PC-3 (cell line): ENCODE measurements at regions not wholly inside any gene's neighbourhood (a gene's known extent, or its start where the extent isn't known, plus 50 kb on each side); places are given as distances from the start of the nearest gene placed in this dataset.

Experiments
- EZH2 ChIP-seq: fragments of 300-600 bp; sonication (generic); IDR thresholded peaks from one replicate; pipeline ENCODE4 v1.6.1; 2017; ENCODE audit warnings: antibody characterized with exemption, mild to moderate bottlenecking, low read length; ENCODE audit not compliant: unreplicated experiment
- TF ChIP-seq, protein P1 (sequence below): fragments of 300-600 bp; sonication (generic); conservative IDR thresholded peaks from 2 replicates; pipeline ENCODE4 v1.5.1; 2017; ENCODE audit warnings: antibody characterized with exemption, low read depth, mild to moderate bottlenecking, low read length

DNA sequence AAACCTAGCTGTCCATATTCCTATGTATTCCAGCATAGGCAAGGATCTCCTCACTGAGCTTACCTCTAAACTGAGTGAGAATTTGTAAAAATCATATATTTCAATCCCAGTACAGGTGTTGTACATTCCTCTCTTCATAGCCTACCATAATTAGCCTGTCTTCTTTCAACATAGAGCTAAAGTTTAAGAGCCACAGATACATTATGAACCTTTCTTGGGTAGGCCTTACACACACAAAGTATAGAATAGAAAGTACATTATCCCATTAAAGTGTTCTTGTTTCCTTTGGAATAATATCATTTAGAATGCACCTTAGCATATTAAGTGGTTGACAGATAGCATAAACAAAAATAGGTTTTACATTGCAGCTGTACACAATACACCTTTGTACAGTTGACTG is 282.1 kb upstream of the TMEM161B start:
- no peak for TF ChIP-seq EZH2
- TF ChIP-seq, protein P1, sequence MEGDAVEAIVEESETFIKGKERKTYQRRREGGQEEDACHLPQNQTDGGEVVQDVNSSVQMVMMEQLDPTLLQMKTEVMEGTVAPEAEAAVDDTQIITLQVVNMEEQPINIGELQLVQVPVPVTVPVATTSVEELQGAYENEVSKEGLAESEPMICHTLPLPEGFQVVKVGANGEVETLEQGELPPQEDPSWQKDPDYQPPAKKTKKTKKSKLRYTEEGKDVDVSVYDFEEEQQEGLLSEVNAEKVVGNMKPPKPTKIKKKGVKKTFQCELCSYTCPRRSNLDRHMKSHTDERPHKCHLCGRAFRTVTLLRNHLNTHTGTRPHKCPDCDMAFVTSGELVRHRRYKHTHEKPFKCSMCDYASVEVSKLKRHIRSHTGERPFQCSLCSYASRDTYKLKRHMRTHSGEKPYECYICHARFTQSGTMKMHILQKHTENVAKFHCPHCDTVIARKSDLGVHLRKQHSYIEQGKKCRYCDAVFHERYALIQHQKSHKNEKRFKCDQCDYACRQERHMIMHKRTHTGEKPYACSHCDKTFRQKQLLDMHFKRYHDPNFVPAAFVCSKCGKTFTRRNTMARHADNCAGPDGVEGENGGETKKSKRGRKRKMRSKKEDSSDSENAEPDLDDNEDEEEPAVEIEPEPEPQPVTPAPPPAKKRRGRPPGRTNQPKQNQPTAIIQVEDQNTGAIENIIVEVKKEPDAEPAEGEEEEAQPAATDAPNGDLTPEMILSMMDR = no peak
